CD4-positive, alpha-beta memory T cell (primary cell): ENCODE measurements at regions not wholly inside any gene's neighbourhood (a gene's known extent, or its start where the extent isn't known, plus 50 kb on each side); places are given as distances from the start of the nearest gene placed in this dataset.

Source experiments
- CTCF ChIA-PET: fragments of 350-600 bp; sonication (Branson Sonifier 250); formaldehyde crosslinking; loops from one replicate; lab custom pipeline; 2021; ENCODE audit warnings: inconsistent platforms; ENCODE audit not compliant: partially characterized antibody; lab: Charles Lee
- POLR2A ChIA-PET: fragments of 350-600 bp; sonication (Branson Sonifier 250); formaldehyde crosslinking; loops from one replicate; lab custom pipeline; 2021; ENCODE audit not compliant: partially characterized antibody; lab: Charles Lee
- DNase-seq, 5 donors: peaks; one replicate each; pipeline versions ENCODE4 v3.0.0 to v3.0.0-alpha.2; 2020 to 2022; ENCODE audit warnings: mixed read lengths in 1 of 5
- H3K27ac ChIP-seq: one replicate; pipeline ENCODE4 v1.7.0; 2013; ENCODE audit warnings: low read depth, low read length
- H3K27me3 ChIP-seq: 2 replicates; pipeline ENCODE4 v1.7.0; 2013; ENCODE audit warnings: mild to moderate bottlenecking, low read length, moderate library complexity; ENCODE audit not compliant: insufficient read depth
- H3K36me3 ChIP-seq: 2 replicates; pipeline ENCODE4 v1.7.0; 2013; ENCODE audit warnings: mild to moderate bottlenecking, low read length, moderate library complexity; ENCODE audit not compliant: insufficient read depth
- H3K4me1 ChIP-seq: 2 replicates; pipeline ENCODE4 v1.7.0; 2013; ENCODE audit warnings: mild to moderate bottlenecking, low read length, moderate library complexity; ENCODE audit not compliant: insufficient read depth
- H3K4me3 ChIP-seq, 2 donors: one replicate each; pipeline ENCODE4 v1.7.0; 2013; ENCODE audit warnings: low read length in 2 of 2, mild to moderate bottlenecking in 1 of 2
- H3K9me3 ChIP-seq, 2 donors: one replicate each; pipeline ENCODE4 v1.7.0; 2013; ENCODE audit warnings: low read length in 2 of 2, control low read depth in 1 of 2; ENCODE audit not compliant: control insufficient read depth in 1 of 2
- H3K27ac Mint-ChIP-seq, 7 donors: one replicate each; pipeline ENCODE4 v1.8.0; 2020 to 2021; ENCODE audit warnings: mixed read lengths in 7 of 7, mild to moderate bottlenecking in 6 of 7, inconsistent platforms in 3 of 7, moderate library complexity in 3 of 7
- H3K27me3 Mint-ChIP-seq, 2 donors: one replicate each; pipeline ENCODE4 v1.8.0; 2020 to 2021; ENCODE audit warnings: mixed read lengths in 2 of 2
- H3K36me3 Mint-ChIP-seq, 2 donors: one replicate each; pipeline ENCODE4 v1.8.0; 2020 to 2021; ENCODE audit warnings: mixed read lengths in 2 of 2, inconsistent platforms in 1 of 2, mild to moderate bottlenecking in 1 of 2
- H3K4me1 Mint-ChIP-seq, 4 donors: one replicate each; pipeline ENCODE4 v1.8.0; 2020 to 2021; ENCODE audit warnings: mixed read lengths in 4 of 4, mild to moderate bottlenecking in 1 of 4
- H3K4me3 Mint-ChIP-seq, 8 donors: one replicate each; pipeline ENCODE4 v1.8.0; 2020 to 2021; ENCODE audit warnings: mixed read lengths in 8 of 8, mild to moderate bottlenecking in 7 of 8, moderate library complexity in 6 of 8, inconsistent platforms in 3 of 8
- H3K9me3 Mint-ChIP-seq, 8 donors: one replicate each; pipeline ENCODE4 v1.8.0; 2020 to 2021; ENCODE audit warnings: mixed read lengths in 8 of 8, mild to moderate bottlenecking in 5 of 8, inconsistent platforms in 3 of 8, moderate library complexity in 1 of 8
- intact Hi-C: fragments of 100-400 bp; cut with micrococcal nuclease; formaldehyde crosslinking; loops from one replicate; pipeline ENCODE4 v1.15.1; 2023

DNA sequence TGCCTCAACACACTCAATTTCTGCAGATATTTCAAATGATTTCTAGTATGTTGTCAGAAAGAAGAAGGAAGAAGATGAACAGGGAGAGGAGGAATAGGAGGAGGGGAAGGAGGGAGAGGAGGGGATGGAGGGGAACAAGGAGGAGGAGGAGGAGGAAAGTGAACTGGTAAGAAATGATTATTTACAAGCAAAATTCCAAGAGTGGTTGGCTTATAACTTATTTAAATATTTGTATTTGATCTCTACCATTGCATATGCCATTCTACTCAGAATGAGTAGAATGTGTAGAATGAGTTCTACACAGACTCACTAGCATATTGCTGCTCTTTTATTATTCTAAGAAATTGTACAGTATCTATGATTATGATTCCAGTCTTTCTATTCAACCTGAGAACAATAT, 866.2 kb upstream of the DDX18 start:
- Histone ChIP-seq H3K4me3 (no peak overlapping the region), H3K27ac (no peak overlapping the region), H3K27me3 (no peaks in the 10 kb centered on the region), H3K9me3 (no peaks in the 10 kb centered on the region), H3K36me3 (no peaks in the 10 kb centered on the region), H3K4me1 (no peaks in the 10 kb centered on the region)
- intact Hi-C loops = no loop called here
- H3K9me3 Mint-ChIP-seq = peaks cover 0 to 15% (median 7%) of the 10 kb centered on the region in 8 donors
- CTCF ChIA-PET = no interaction called here
- H3K27me3 Mint-ChIP-seq = no peaks in the 10 kb centered on the region
- H3K4me1 Mint-ChIP-seq = no peaks in the 10 kb centered on the region
- H3K4me3 Mint-ChIP-seq = no peak overlapping the region
- H3K36me3 Mint-ChIP-seq = no peaks in the 10 kb centered on the region
- no peak overlapping the region for H3K27ac Mint-ChIP-seq
- no peak for DNase-seq
- POLR2A ChIA-PET = no interaction called here

- Mint-ChIP-seq H3K36me3 (no peaks in the 10 kb centered on the region), H3K9me3 (peaks cover 4 to 23% (median 10%) of the 10 kb centered on the region in 8 donors), H3K4me1 (no peaks in the 10 kb centered on the region), H3K4me3 (no peak overlapping the region), H3K27me3 (no peaks in the 10 kb centered on the region), H3K27ac (no peak overlapping the region)
- Histone ChIP-seq H3K27ac (no peak overlapping the region), H3K4me3 (no peak overlapping the region), H3K27me3 (no peaks in the 10 kb centered on the region), H3K36me3 (no peaks in the 10 kb centered on the region), H3K4me1 (no peaks in the 10 kb centered on the region), H3K9me3 (no peaks in the 10 kb centered on the region)
- intact Hi-C loops = no loop called here
- ChIA-PET CTCF (no interaction called here), POLR2A (no interaction called here)
- no peak for DNase-seq
Measured at GRCh38 chr2:116949249-116949648, 865.2 kb upstream of the DDX18 start.

DNA sequence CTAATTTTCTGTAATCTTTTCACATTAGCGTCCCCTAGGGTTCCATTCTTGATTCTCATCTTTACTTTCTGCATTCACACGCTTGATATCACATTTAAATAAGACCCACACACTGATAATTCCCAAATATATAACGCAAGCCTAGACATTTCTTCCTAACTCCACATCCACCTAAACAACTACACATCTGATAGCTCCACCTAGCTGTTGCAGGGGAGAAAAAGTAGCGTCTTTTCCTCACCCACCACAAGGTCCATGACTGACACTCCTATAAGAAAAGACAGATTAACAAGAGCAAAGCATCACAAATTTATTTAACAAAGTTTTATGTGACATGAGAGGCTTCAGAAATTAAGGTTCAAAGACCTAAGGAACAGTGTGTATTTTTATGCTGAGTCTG, 862.2 kb upstream of the DDX18 start:
- no peaks in the 10 kb centered on the region for H3K36me3 Mint-ChIP-seq
- intact Hi-C loops = no loop called here
- Histone ChIP-seq H3K27ac (no peak overlapping the region), H3K4me3 (no peak overlapping the region), H3K27me3 (no peaks in the 10 kb centered on the region), H3K4me1 (no peaks in the 10 kb centered on the region), H3K36me3 (no peaks in the 10 kb centered on the region), H3K9me3 (no peaks in the 10 kb centered on the region)
- no peak overlapping the region for H3K4me3 Mint-ChIP-seq
- no peaks in the 10 kb centered on the region for H3K27me3 Mint-ChIP-seq
- H3K4me1 Mint-ChIP-seq = no peaks in the 10 kb centered on the region
- H3K27ac Mint-ChIP-seq = no peak overlapping the region
- no peak for DNase-seq
- ChIA-PET CTCF (no interaction called here), POLR2A (no interaction called here)
- H3K9me3 Mint-ChIP-seq = peaks cover 9 to 36% (median 23%) of the 10 kb centered on the region in 8 donors

DNA sequence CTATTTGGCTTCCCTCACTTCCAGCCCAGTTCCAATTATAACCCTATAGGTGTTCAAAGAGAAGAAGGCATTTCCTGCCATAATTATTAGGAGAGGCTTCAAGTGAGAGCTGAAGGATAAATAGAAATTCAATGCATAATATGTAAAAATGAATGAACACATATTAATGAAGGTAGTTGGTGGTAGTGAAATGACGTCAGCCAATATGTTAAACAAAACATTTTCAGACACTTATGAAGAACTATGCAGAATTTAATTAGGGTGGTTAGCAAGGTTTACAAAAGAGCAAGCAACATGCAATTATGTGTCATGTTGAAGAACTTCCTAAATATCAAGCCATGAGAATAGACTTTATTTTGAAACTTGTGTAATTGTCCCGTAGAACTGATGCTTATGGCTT, 858.8 kb upstream of the DDX18 start:
- intact Hi-C loops = no loop called here
- Mint-ChIP-seq H3K4me3 (no peak overlapping the region), H3K4me1 (no peaks in the 10 kb centered on the region), H3K27ac (no peak overlapping the region), H3K36me3 (no peaks in the 10 kb centered on the region), H3K27me3 (no peaks in the 10 kb centered on the region), H3K9me3 (peaks cover 6 to 40% (median 22%) of the 10 kb centered on the region in 8 donors)
- H3K4me3 ChIP-seq = no peak overlapping the region
- no peak overlapping the region for H3K27ac ChIP-seq
- POLR2A ChIA-PET = no interaction called here
- no peak for DNase-seq
- CTCF ChIA-PET = no interaction called here
- H3K9me3 ChIP-seq = no peaks in the 10 kb centered on the region
- no peaks in the 10 kb centered on the region for H3K4me1 ChIP-seq
- H3K36me3 ChIP-seq = no peaks in the 10 kb centered on the region
- no peaks in the 10 kb centered on the region for H3K27me3 ChIP-seq

DNA sequence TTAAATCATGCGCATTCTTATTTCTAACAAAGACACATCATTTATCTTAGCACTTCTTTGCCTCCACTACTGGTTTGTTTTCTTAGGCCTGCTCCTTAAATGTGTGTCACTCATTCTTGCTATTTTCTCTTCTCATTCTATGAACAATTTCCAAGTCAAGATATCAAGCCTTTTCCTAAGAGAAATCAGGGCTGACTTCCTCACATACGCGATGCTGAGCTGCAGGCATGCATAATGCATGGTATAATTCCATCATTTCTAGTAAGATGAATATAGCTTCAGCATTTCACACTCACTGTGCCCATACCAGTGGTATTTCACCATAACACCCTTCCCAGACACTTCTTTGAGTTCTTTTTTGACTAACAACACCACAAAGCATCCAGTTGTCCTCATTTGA, 838.9 kb upstream of the DDX18 start:
- Histone ChIP-seq H3K27ac (no peak overlapping the region), H3K4me3 (no peak overlapping the region), H3K4me1 (no peaks in the 10 kb centered on the region), H3K27me3 (no peaks in the 10 kb centered on the region), H3K9me3 (peaks cover 0 to 6% of the 10 kb centered on the region in 2 donors), H3K36me3 (no peaks in the 10 kb centered on the region)
- POLR2A ChIA-PET = no interaction called here
- intact Hi-C loops = no loop called here
- Mint-ChIP-seq H3K4me3 (no peak overlapping the region), H3K36me3 (no peaks in the 10 kb centered on the region), H3K4me1 (no peaks in the 10 kb centered on the region), H3K27ac (no peak overlapping the region), H3K27me3 (no peaks in the 10 kb centered on the region), H3K9me3 (peaks cover 0 to 36% (median 14%) of the 10 kb centered on the region in 8 donors)
- CTCF ChIA-PET = no interaction called here
- DNase-seq = no peak

GRCh38 chr2:116979916-116980764, 834.4 kb upstream of the DDX18 start:
- Mint-ChIP-seq H3K36me3 (no peaks in the 10 kb centered on the region), H3K4me3 (no peak overlapping the region), H3K27ac (no peak overlapping the region), H3K4me1 (no peaks in the 10 kb centered on the region), H3K27me3 (no peaks in the 10 kb centered on the region), H3K9me3 (peaks cover 4 to 39% (median 34%) of the 10 kb centered on the region in 8 donors)
- Histone ChIP-seq H3K4me3 (no peak overlapping the region), H3K27ac (no peak overlapping the region), H3K4me1 (no peaks in the 10 kb centered on the region), H3K9me3 (peaks cover 0 to 11% of the 10 kb centered on the region in 2 donors), H3K27me3 (no peaks in the 10 kb centered on the region), H3K36me3 (no peaks in the 10 kb centered on the region)
- DNase-seq = no peak
- intact Hi-C loops = no loop called here
- CTCF ChIA-PET = no interaction called here
- POLR2A ChIA-PET = no interaction called here

DNA sequence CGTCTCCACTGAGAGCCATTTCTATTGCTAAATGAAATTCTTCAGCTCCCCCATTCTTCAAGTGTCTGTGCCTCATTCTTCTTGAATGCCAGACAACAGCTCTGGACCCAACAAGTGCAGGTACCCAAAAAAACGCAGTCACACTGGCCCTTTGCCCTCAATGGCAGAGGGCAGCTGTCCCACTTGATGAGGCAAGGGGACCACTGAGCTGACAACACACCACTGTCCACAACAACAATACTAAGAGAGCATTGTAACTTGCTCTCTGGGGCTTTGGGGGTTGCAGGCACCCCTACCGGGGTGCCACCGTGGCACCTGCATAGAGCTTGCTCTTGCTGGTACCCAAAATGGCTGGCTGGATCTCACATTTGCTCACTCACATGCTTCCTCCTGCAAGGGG, 827.0 kb upstream of the DDX18 start:
- intact Hi-C loops = no loop called here
- CTCF ChIA-PET = no interaction called here

More for the DNA sequence above, 827.0 kb upstream of the DDX18 start:
- Histone ChIP-seq H3K4me1 (no peaks in the 10 kb centered on the region), H3K9me3 (no peaks in the 10 kb centered on the region), H3K27ac (no peak overlapping the region), H3K27me3 (no peaks in the 10 kb centered on the region), H3K4me3 (no peak overlapping the region), H3K36me3 (no peaks in the 10 kb centered on the region)
- H3K27me3 Mint-ChIP-seq = no peaks in the 10 kb centered on the region
- POLR2A ChIA-PET = no interaction called here
- H3K27ac Mint-ChIP-seq = no peak overlapping the region
- no peak for DNase-seq
- H3K4me1 Mint-ChIP-seq = no peaks in the 10 kb centered on the region
- H3K4me3 Mint-ChIP-seq = no peak overlapping the region
- peaks cover 6 to 42% (median 26%) of the 10 kb centered on the region in 8 donors for H3K9me3 Mint-ChIP-seq
- no peaks in the 10 kb centered on the region for H3K36me3 Mint-ChIP-seq
